CD14-positive monocyte (primary cell): ENCODE measurements at regions not wholly inside any gene's neighbourhood (a gene's known extent, or its start where the extent isn't known, plus 50 kb on each side); places are given as distances from the start of the nearest gene placed in this dataset.

Experiments used
- DNase-seq, 3 donors: peaks; one replicate each; pipeline ENCODE4 v3.0.0-alpha.2; 2011 to 2022
- H2AFZ ChIP-seq: 2 replicates; pipeline ENCODE4 v1.6.0; 2012; ENCODE audit warnings: mild to moderate bottlenecking, low read depth, low read length, inconsistent platforms; ENCODE audit not compliant: insufficient read depth, poor library complexity, severe bottlenecking
- H3K27ac ChIP-seq, 2 donors: 1 replicate in 1 of 2; 2 replicates in 1 of 2; pipeline ENCODE4 v1.5.1; 2012 to 2013; ENCODE audit warnings: low read length in 2 of 2, control low read depth in 1 of 2, inconsistent platforms in 1 of 2, low read depth in 1 of 2, mild to moderate bottlenecking in 1 of 2
- H3K27me3 ChIP-seq, 2 donors: one replicate each; pipeline versions ENCODE4 v1.6.0 to v1.6.1; 2011 to 2013; ENCODE audit warnings: low read length in 2 of 2; ENCODE audit not compliant: control insufficient read depth in 2 of 2, insufficient read depth in 2 of 2
- H3K36me3 ChIP-seq, 2 donors: replicated peaks in 1 of 2; 1 replicate in 1 of 2; 2 replicates in 1 of 2; pipeline versions ENCODE4 v1.5.1 to v1.6.1; 2012 to 2013; ENCODE audit warnings: low read length in 2 of 2, control low read depth in 1 of 2, inconsistent platforms in 1 of 2, mild to moderate bottlenecking in 1 of 2; ENCODE audit not compliant: insufficient read depth in 2 of 2, control insufficient read depth in 1 of 2
- H3K4me1 ChIP-seq, 2 donors: 1 replicate in 1 of 2; 2 replicates in 1 of 2; pipeline versions ENCODE4 v1.5.1 to v1.6.1; 2012 to 2013; ENCODE audit warnings: low read length in 2 of 2, control low read depth in 1 of 2, inconsistent platforms in 1 of 2, mild to moderate bottlenecking in 1 of 2, moderate library complexity in 1 of 2; ENCODE audit not compliant: insufficient read depth in 2 of 2, control insufficient read depth in 1 of 2
- H3K4me2 ChIP-seq: replicated peaks from 2 replicates; pipeline ENCODE3; 2012; ENCODE audit warnings: low read length, moderate library complexity, mild to moderate bottlenecking; ENCODE audit not compliant: poor library complexity, severe bottlenecking; ENCODE audit errors: extremely low read depth
- H3K4me3 ChIP-seq, 3 experiments: fragments of 200-600 bp in 1 of 3; sonication (generic) in 1 of 3; replicated peaks in 1 of 3; 1 replicate in 2 of 3; 2 replicates in 1 of 3; pipeline ENCODE4 v1.5.1; 2011 to 2013; ENCODE audit warnings: low read length in 3 of 3, mild to moderate bottlenecking in 3 of 3, control low read depth in 2 of 3, low read depth in 2 of 3, inconsistent platforms in 1 of 3, moderate library complexity in 1 of 3
- H3K79me2 ChIP-seq: 2 replicates; pipeline ENCODE4 v1.6.0; 2012; ENCODE audit warnings: mild to moderate bottlenecking, control low read depth, inconsistent platforms, low read length, moderate library complexity; ENCODE audit not compliant: insufficient read depth
- H3K9ac ChIP-seq: 2 replicates; pipeline ENCODE4 v1.6.0; 2017; ENCODE audit warnings: low read length, mild to moderate bottlenecking; ENCODE audit not compliant: insufficient read depth, poor library complexity, severe bottlenecking
- H3K9me3 ChIP-seq, 2 donors: replicated peaks in 1 of 2; 1 replicate in 1 of 2; 2 replicates in 1 of 2; pipeline versions ENCODE4 v1.5.1 to v1.6.1; 2012 to 2013; ENCODE audit warnings: low read length in 2 of 2, control low read depth in 1 of 2; ENCODE audit not compliant: control insufficient read depth in 1 of 2, insufficient read depth in 1 of 2
- H4K20me1 ChIP-seq: 2 replicates; pipeline ENCODE4 v1.6.0; 2012; ENCODE audit warnings: mild to moderate bottlenecking, low read length, control low read depth, moderate library complexity; ENCODE audit not compliant: insufficient read depth
- H3K27ac Mint-ChIP-seq, 7 donors: one replicate each; pipeline ENCODE4 v1.8.0; 2020; ENCODE audit warnings: mild to moderate bottlenecking in 7 of 7, mixed read lengths in 7 of 7, moderate library complexity in 6 of 7, inconsistent platforms in 2 of 7
- H3K27me3 Mint-ChIP-seq, 3 donors: one replicate each; pipeline ENCODE4 v1.8.0; 2021 to 2022; ENCODE audit warnings: low read depth in 3 of 3, mild to moderate bottlenecking in 3 of 3, mixed read lengths in 3 of 3, moderate library complexity in 3 of 3, inconsistent platforms in 1 of 3
- H3K36me3 Mint-ChIP-seq, 2 donors: one replicate each; pipeline ENCODE4 v1.8.0; 2020; ENCODE audit warnings: mixed read lengths in 2 of 2, inconsistent platforms in 1 of 2, mild to moderate bottlenecking in 1 of 2
- H3K4me1 Mint-ChIP-seq: one replicate; pipeline ENCODE4 v1.8.0; 2020; ENCODE audit warnings: mild to moderate bottlenecking, mixed read lengths
- H3K4me3 Mint-ChIP-seq, 2 donors: one replicate each; pipeline ENCODE4 v1.8.0; 2020; ENCODE audit warnings: mild to moderate bottlenecking in 2 of 2, mixed read lengths in 2 of 2, moderate library complexity in 1 of 2
- H3K9me3 Mint-ChIP-seq, 7 donors: one replicate each; pipeline ENCODE4 v1.8.0; 2020 to 2022; ENCODE audit warnings: mixed read lengths in 7 of 7, mild to moderate bottlenecking in 6 of 7, moderate library complexity in 6 of 7, inconsistent platforms in 2 of 7
- WGBS: methylation state at CpG from one replicate; pipeline ENCODE4 v1.1.5; 2013; ENCODE audit warnings: missing lambda C conversion rate; ENCODE audit not compliant: insufficient coverage; 5-methylcytosine and 5-hydroxymethylcytosine counted together
- intact Hi-C, 2 donors: fragments of 100-400 bp; cut with micrococcal nuclease; formaldehyde crosslinking; loops; one replicate each; pipeline versions ENCODE4 v1.15.0 to v1.15.1; 2023
- TF ChIP-seq, protein P1 (sequence below): fragments of 200-600 bp; IDR thresholded peaks from one replicate; pipeline ENCODE4 v1.8.0; 2022; ENCODE audit warnings: antibody characterized with exemption, mild to moderate bottlenecking

- Mint-ChIP-seq H3K4me1 (no peaks in the 10 kb centered on the region), H3K4me3 (no peak overlapping the region), H3K9me3 (peaks cover 0 to 1% (median 0%) of the 10 kb centered on the region in 7 donors), H3K36me3 (no peaks in the 10 kb centered on the region), H3K27ac (no peak overlapping the region), H3K27me3 (no peaks in the 10 kb centered on the region)
- Histone ChIP-seq H2AFZ (no peak overlapping the region), H3K79me2 (no peaks in the 10 kb centered on the region), H3K9ac (no peak overlapping the region), H3K4me1 (no peaks in the 10 kb centered on the region), H3K4me2 (no peak overlapping the region), H3K27ac (no peak overlapping the region), H3K36me3 (no peaks in the 10 kb centered on the region), H3K27me3 (no peaks in the 10 kb centered on the region), H4K20me1 (no peaks in the 10 kb centered on the region), H3K4me3 (no peak overlapping the region), H3K9me3 (no peaks in the 10 kb centered on the region)
- DNase-seq = no peak
- intact Hi-C loops = no loop called here
- TF ChIP-seq, protein P1, sequence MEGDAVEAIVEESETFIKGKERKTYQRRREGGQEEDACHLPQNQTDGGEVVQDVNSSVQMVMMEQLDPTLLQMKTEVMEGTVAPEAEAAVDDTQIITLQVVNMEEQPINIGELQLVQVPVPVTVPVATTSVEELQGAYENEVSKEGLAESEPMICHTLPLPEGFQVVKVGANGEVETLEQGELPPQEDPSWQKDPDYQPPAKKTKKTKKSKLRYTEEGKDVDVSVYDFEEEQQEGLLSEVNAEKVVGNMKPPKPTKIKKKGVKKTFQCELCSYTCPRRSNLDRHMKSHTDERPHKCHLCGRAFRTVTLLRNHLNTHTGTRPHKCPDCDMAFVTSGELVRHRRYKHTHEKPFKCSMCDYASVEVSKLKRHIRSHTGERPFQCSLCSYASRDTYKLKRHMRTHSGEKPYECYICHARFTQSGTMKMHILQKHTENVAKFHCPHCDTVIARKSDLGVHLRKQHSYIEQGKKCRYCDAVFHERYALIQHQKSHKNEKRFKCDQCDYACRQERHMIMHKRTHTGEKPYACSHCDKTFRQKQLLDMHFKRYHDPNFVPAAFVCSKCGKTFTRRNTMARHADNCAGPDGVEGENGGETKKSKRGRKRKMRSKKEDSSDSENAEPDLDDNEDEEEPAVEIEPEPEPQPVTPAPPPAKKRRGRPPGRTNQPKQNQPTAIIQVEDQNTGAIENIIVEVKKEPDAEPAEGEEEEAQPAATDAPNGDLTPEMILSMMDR = no peak
- no CpG with 5 or more reads among the region's 5 CpGs for WGBS
These were observed 694.6 kb downstream of the USP25 start for GRCh38 chr21:16424331-16424751.

- Histone ChIP-seq H3K27ac (no peak overlapping the region), H3K4me1 (no peaks in the 10 kb centered on the region), H3K4me2 (no peak overlapping the region), H4K20me1 (no peaks in the 10 kb centered on the region), H3K9me3 (no peaks in the 10 kb centered on the region), H3K27me3 (no peaks in the 10 kb centered on the region), H2AFZ (no peak overlapping the region), H3K4me3 (no peak overlapping the region), H3K36me3 (no peaks in the 10 kb centered on the region), H3K9ac (no peak overlapping the region), H3K79me2 (no peaks in the 10 kb centered on the region)
- TF ChIP-seq, protein P1 = no peak
- H3K36me3 Mint-ChIP-seq = no peaks in the 10 kb centered on the region
- H3K9me3 Mint-ChIP-seq = peaks cover 0 to 2% (median 0%) of the 10 kb centered on the region in 7 donors
- H3K4me3 Mint-ChIP-seq = no peak overlapping the region
- no peak overlapping the region for H3K27ac Mint-ChIP-seq
- H3K27me3 Mint-ChIP-seq = no peaks in the 10 kb centered on the region
- no peak for DNase-seq
- intact Hi-C loops = no loop called here
- no peaks in the 10 kb centered on the region for H3K4me1 Mint-ChIP-seq
These were observed 695.6 kb downstream of the USP25 start for GRCh38 chr21:16425376-16425775.
